GM12878 (cell line): ENCODE measurements at regions not wholly inside any gene's neighbourhood (a gene's known extent, or its start where the extent isn't known, plus 50 kb on each side); places are given as distances from the start of the nearest gene placed in this dataset.

Source experiments
- ATAC-seq: fragments of 200-7000 bp; cut with Tn5 transposase; 3 replicates; pipeline ENCODE4 v1.9.1; 2020; ENCODE audit warnings: mild to moderate bottlenecking, moderate library complexity
- BruUV-seq: library from RNA; stranded (reverse); fragments of 400-500 nt; replicated peaks from 2 replicates; lab custom pipeline; 2021; lab: Mats Ljungman, UMichigan
- CTCF ChIA-PET: fragments of 300-600 bp; sonication (Branson Sonifier 250); formaldehyde crosslinking; extraction: SDS; loops from one replicate; lab custom pipeline; 2021; ENCODE audit warnings: inconsistent platforms; lab: Yijun Ruan, JAX
- POLR2A ChIA-PET: fragments of 350-600 bp; formaldehyde crosslinking; extraction: SDS; loops from one replicate; lab custom pipeline; 2021; ENCODE audit warnings: inconsistent platforms; lab: Charles Lee
- RAD21 ChIA-PET: fragments of 300-600 bp; sonication (Branson Sonifier 250); formaldehyde crosslinking; loops from one replicate; lab custom pipeline; 2023; ENCODE audit warnings: antibody characterized with exemption; ENCODE audit not compliant: unreplicated experiment; lab: Charles Lee
- SMC1A ChIA-PET: fragments of 300-600 bp; sonication (Branson Sonifier 250); formaldehyde crosslinking; loops from one replicate; lab custom pipeline; 2023; ENCODE audit not compliant: unreplicated experiment, uncharacterized antibody; lab: Charles Lee
- DNase-seq: peaks from one replicate; pipeline ENCODE4 v3.0.0-alpha.2; 2011; ENCODE audit warnings: low read depth, low spot score
- FAIRE-seq: peaks from 3 replicates; lab custom pipeline; 2011; peaks lifted over from hg19 to GRCh38; lab: Jason Lieb, UNC
- H2AFZ ChIP-seq: 2 replicates; pipeline ENCODE4 v1.6.0; 2011; ENCODE audit warnings: low read depth, low read length, control low read depth; ENCODE audit not compliant: control insufficient read depth
- H3K27ac ChIP-seq: 2 replicates; pipeline ENCODE4 v1.5.1; 2011; ENCODE audit warnings: control low read depth; ENCODE audit not compliant: control insufficient read depth, insufficient read depth
- H3K27me3 ChIP-seq, 2 experiments: replicated peaks in 1 of 2; 2 replicates each; pipeline versions ENCODE4 v1.6.0 to v1.6.1; 2011; ENCODE audit warnings: low read length in 1 of 2; ENCODE audit not compliant: control insufficient read depth in 2 of 2, insufficient read depth in 2 of 2
- H3K36me3 ChIP-seq, 2 experiments: 2 replicates each; pipeline ENCODE4 v1.5.1; 2011; ENCODE audit warnings: low read length in 1 of 2; ENCODE audit not compliant: control insufficient read depth in 2 of 2, insufficient read depth in 2 of 2
- H3K4me1 ChIP-seq: 2 replicates; pipeline ENCODE4 v1.6.1; 2011; ENCODE audit warnings: mild to moderate bottlenecking, low read length, moderate library complexity, mixed read lengths; ENCODE audit not compliant: control insufficient read depth, insufficient read depth
- H3K4me2 ChIP-seq: 2 replicates; pipeline ENCODE4 v1.6.0; 2011; ENCODE audit warnings: control low read depth; ENCODE audit not compliant: control insufficient read depth, insufficient read depth
- H3K4me3 ChIP-seq: fragments of 200-600 bp; sonication (generic); 2 replicates; pipeline ENCODE4 v1.5.1; 2016
- H3K79me2 ChIP-seq: 2 replicates; pipeline ENCODE4 v1.6.0; 2011; ENCODE audit warnings: low read length; ENCODE audit not compliant: control insufficient read depth, insufficient read depth
- H3K9ac ChIP-seq: 2 replicates; pipeline ENCODE4 v1.8.0; 2011; ENCODE audit warnings: low read length, control low read depth, mixed read lengths; ENCODE audit not compliant: control insufficient read depth, insufficient read depth
- H3K9me3 ChIP-seq: replicated peaks from 3 replicates; pipeline ENCODE4 v1.5.1; 2011; ENCODE audit warnings: mild to moderate bottlenecking, low read length; ENCODE audit not compliant: control insufficient read depth, insufficient read depth
- H4K20me1 ChIP-seq: 2 replicates; pipeline ENCODE4 v1.6.0; 2011; ENCODE audit not compliant: control insufficient read depth, insufficient read depth
- EZH2 ChIP-seq: IDR thresholded peaks from 2 replicates; pipeline ENCODE4 v1.6.1; 2012; ENCODE audit warnings: low read depth, mild to moderate bottlenecking, control low read depth, inconsistent platforms, low read length, borderline replicate concordance; ENCODE audit not compliant: control insufficient read depth
- HDAC6 ChIP-seq: fragments of 200-600 bp; sonication (generic); IDR thresholded peaks from one replicate; pipeline ENCODE4 v1.8.0; 2017; ENCODE audit warnings: antibody characterized with exemption; ENCODE audit not compliant: unreplicated experiment
- MYC ChIP-seq: IDR thresholded peaks from 2 replicates; pipeline ENCODE4 v1.6.1; 2011; ENCODE audit warnings: mild to moderate bottlenecking, low read length, moderate library complexity, inconsistent platforms; ENCODE audit not compliant: insufficient read depth, insufficient replicate concordance, insufficient read length, severe bottlenecking
- NFIC ChIP-seq: IDR thresholded peaks from 2 replicates; pipeline ENCODE4 v1.6.1; 2012; ENCODE audit warnings: low read depth, mild to moderate bottlenecking, inconsistent platforms, low read length, moderate library complexity
- RAD21 ChIP-seq: IDR thresholded peaks from 2 replicates; pipeline ENCODE4 v1.6.1; 2011; ENCODE audit warnings: mild to moderate bottlenecking, low read depth, low read length, moderate library complexity; ENCODE audit not compliant: insufficient read depth
- SREBF1 ChIP-seq: IDR thresholded peaks from 2 replicates; pipeline ENCODE4 v1.6.1; 2012; ENCODE audit warnings: mild to moderate bottlenecking, low read length
- SRF ChIP-seq, 2 experiments: IDR thresholded peaks; 2 replicates each; pipeline ENCODE4 v1.6.1; 2011; ENCODE audit warnings: low read depth in 2 of 2, low read length in 2 of 2, mild to moderate bottlenecking in 1 of 2, moderate library complexity in 1 of 2
- STAT1 ChIP-seq: fragments of 450-650 bp; conservative IDR thresholded peaks from 2 replicates; pipeline ENCODE4 v1.6.1; 2014; ENCODE audit warnings: antibody characterized with exemption, mild to moderate bottlenecking
- TCF7 ChIP-seq: IDR thresholded peaks from 2 replicates; pipeline ENCODE4 v1.6.1; 2014; ENCODE audit warnings: antibody characterized with exemption, borderline replicate concordance
- ZNF274 ChIP-seq: IDR thresholded peaks from one replicate; pipeline ENCODE4 v1.8.0; 2011; ENCODE audit not compliant: insufficient read length, insufficient read depth
- WGBS: methylation state at CpG from one replicate; pipeline ENCODE4 v1.1.6; 2016; ENCODE audit warnings: low lambda C conversion rate; ENCODE audit not compliant: insufficient replicate concordance, insufficient coverage; ENCODE audit errors: missing lambda C conversion rate; 5-methylcytosine and 5-hydroxymethylcytosine counted together
- in situ Hi-C: fragments of 300-500 bp; cut with MboI; formaldehyde crosslinking; loops from 9 replicates; pipeline ENCODE4 v1.14.3; 2018; ENCODE audit warnings: mixed read lengths
- intact Hi-C: fragments of 100-400 bp; cut with micrococcal nuclease; formaldehyde crosslinking; loops from one replicate; pipeline ENCODE4 v1.14.2; 2022; ENCODE audit not compliant: unreplicated experiment
- TF ChIP-seq, protein P1 (sequence below): IDR thresholded peaks from 2 replicates; pipeline ENCODE4 v1.6.1; 2011; ENCODE audit warnings: borderline replicate concordance, low read depth, mild to moderate bottlenecking, moderate library complexity, low read length; ENCODE audit not compliant: insufficient read depth, poor library complexity, severe bottlenecking
- TF ChIP-seq, protein P2 (sequence below): fragments of 450-650 bp; IDR thresholded peaks from 2 replicates; pipeline ENCODE4 v1.6.1; 2018; ENCODE audit warnings: mild to moderate bottlenecking, low read depth, moderate library complexity; ENCODE audit not compliant: partially characterized antibody
- TF ChIP-seq, protein P3 (sequence below): IDR thresholded peaks from 2 replicates; pipeline ENCODE4 v1.6.1; 2011; ENCODE audit warnings: low read depth, mild to moderate bottlenecking, low read length, moderate library complexity, borderline replicate concordance; ENCODE audit errors: extremely low read depth

DNA sequence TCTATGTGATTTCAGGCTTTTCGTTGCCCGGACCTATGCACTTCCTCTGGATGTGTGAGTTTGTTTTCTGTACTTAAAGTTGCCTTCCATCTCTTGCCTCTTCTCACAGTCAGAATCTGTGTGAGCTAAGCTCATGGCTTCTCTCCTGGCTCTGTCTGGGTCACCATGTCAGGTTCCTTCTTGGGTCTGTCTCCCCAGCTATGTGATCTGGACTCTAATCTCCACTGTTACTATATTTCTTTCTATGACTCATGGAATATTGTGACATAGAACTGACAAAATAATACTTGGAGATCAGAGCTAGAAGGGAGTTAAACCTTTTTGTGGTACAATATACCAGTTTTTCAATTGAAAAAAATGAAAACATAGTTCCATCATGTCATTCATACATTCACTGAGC lies 172.7 kb upstream of the FGGY start:
- SMC1A ChIA-PET = interaction anchor here (1.5 kb wide), 2 partner anchors 8 to 21 kb away, joined by 3 read pairs; no protein-coding TSS in a partner anchor
- no peak overlapping the region for H3K4me2 ChIP-seq
- WGBS = 88% methylated on average over 2 of the region's 2 CpGs
- CTCF ChIA-PET = interaction anchor here (1.1 to 1.4 kb wide), 2 partner anchors 8 to 10 kb away, joined by 3 read pairs; no protein-coding TSS in a partner anchor
- no peak for DNase-seq
- POLR2A ChIA-PET = no interaction called here
- in situ Hi-C loops = no loop called here
- BruUV-seq = no TSS peak
- no peaks in the 10 kb centered on the region; the same call in 2 of the 3 replicates for H3K9me3 ChIP-seq
- TF ChIP-seq STAT1 (no peak), ZNF274 (no peak), HDAC6 (no peak), SRF (IDR thresholded peaks at IDR 0.05; ENCODE audit: low read depth in 2 of 2, low read length in 2 of 2) (no peak), RAD21 (no peak), SREBF1 (no peak), EZH2 (no peak), NFIC (no peak), MYC (no peak), TCF7 (no peak)
- TF ChIP-seq, protein P1, sequence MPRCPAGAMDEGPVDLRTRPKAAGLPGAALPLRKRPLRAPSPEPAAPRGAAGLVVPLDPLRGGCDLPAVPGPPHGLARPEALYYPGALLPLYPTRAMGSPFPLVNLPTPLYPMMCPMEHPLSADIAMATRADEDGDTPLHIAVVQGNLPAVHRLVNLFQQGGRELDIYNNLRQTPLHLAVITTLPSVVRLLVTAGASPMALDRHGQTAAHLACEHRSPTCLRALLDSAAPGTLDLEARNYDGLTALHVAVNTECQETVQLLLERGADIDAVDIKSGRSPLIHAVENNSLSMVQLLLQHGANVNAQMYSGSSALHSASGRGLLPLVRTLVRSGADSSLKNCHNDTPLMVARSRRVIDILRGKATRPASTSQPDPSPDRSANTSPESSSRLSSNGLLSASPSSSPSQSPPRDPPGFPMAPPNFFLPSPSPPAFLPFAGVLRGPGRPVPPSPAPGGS = no peak
- TF ChIP-seq, protein P2, sequence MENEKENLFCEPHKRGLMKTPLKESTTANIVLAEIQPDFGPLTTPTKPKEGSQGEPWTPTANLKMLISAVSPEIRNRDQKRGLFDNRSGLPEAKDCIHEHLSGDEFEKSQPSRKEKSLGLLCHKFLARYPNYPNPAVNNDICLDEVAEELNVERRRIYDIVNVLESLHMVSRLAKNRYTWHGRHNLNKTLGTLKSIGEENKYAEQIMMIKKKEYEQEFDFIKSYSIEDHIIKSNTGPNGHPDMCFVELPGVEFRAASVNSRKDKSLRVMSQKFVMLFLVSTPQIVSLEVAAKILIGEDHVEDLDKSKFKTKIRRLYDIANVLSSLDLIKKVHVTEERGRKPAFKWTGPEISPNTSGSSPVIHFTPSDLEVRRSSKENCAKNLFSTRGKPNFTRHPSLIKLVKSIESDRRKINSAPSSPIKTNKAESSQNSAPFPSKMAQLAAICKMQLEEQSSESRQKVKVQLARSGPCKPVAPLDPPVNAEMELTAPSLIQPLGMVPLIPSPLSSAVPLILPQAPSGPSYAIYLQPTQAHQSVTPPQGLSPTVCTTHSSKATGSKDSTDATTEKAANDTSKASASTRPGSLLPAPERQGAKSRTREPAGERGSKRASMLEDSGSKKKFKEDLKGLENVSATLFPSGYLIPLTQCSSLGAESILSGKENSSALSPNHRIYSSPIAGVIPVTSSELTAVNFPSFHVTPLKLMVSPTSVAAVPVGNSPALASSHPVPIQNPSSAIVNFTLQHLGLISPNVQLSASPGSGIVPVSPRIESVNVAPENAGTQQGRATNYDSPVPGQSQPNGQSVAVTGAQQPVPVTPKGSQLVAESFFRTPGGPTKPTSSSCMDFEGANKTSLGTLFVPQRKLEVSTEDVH = no peak
- TF ChIP-seq, protein P3, sequence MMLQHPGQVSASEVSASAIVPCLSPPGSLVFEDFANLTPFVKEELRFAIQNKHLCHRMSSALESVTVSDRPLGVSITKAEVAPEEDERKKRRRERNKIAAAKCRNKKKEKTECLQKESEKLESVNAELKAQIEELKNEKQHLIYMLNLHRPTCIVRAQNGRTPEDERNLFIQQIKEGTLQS = no peak
- RAD21 ChIA-PET = no interaction called here
- no peaks in the 10 kb centered on the region for H3K36me3 ChIP-seq
- no peaks in the 10 kb centered on the region for H3K27me3 ChIP-seq
- no peaks in the 10 kb centered on the region for H3K79me2 ChIP-seq
- no peak overlapping the region for H3K27ac ChIP-seq
- no peaks in the 10 kb centered on the region; the same call in 1 of the 2 replicates for H3K4me1 ChIP-seq
- no peaks in the 10 kb centered on the region for H4K20me1 ChIP-seq
- no peak overlapping the region for H3K9ac ChIP-seq
- no peak overlapping the region for H3K4me3 ChIP-seq
- intact Hi-C loops = no loop called here
- ATAC-seq = no peak
- no peak overlapping the region for H2AFZ ChIP-seq
- no peak for FAIRE-seq
